ENCODE measurements at regions not wholly inside any gene's neighbourhood (a gene's known extent, or its start where the extent isn't known, plus 50 kb on each side); places are given as distances from the start of the nearest gene placed in this dataset.

DNA sequence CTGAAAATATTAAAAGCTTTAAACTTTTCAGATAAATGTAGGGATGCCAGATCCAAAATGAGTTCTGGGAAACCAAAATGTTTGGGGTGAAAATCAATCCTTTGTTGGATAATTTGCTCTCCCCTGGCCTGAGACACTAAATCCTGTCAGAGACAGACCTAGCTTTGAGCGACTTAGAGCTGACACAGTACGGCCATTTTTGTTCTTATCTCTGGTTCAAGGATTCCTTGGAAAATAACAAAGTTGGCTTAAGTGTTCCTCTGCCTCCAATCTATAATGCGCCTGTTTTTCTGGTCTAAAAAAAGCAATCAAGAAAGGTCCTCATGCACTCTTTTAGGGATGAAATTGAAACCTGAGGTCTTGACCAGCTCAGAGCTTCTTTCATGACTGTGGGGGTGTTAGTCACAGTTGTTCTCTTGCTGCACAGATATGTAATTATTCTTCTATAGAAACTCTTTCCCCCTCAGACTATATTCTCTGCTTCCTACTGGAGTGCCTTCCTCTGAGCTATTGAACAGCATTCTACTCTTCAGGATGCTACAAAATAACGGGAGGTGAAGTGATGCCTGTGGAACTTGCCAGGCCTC, 52.3 kb upstream of the EGLN3 start:
- TF ChIP-seq, protein P1, sequence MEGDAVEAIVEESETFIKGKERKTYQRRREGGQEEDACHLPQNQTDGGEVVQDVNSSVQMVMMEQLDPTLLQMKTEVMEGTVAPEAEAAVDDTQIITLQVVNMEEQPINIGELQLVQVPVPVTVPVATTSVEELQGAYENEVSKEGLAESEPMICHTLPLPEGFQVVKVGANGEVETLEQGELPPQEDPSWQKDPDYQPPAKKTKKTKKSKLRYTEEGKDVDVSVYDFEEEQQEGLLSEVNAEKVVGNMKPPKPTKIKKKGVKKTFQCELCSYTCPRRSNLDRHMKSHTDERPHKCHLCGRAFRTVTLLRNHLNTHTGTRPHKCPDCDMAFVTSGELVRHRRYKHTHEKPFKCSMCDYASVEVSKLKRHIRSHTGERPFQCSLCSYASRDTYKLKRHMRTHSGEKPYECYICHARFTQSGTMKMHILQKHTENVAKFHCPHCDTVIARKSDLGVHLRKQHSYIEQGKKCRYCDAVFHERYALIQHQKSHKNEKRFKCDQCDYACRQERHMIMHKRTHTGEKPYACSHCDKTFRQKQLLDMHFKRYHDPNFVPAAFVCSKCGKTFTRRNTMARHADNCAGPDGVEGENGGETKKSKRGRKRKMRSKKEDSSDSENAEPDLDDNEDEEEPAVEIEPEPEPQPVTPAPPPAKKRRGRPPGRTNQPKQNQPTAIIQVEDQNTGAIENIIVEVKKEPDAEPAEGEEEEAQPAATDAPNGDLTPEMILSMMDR (optimal IDR thresholded peaks at IDR 0.05 in 1 of 3, IDR thresholded peaks at IDR 0.05 in 1 of 3, conservative IDR thresholded peaks at IDR 0.05 in 1 of 3; ENCODE audit: extremely low read depth in 1 of 3, insufficient read depth in 2 of 3, low read length in 3 of 3), result no peak
- TF ChIP-seq EZH2 (IDR thresholded peaks at IDR 0.05; ENCODE audit: low read length), result no peak

Measured in keratinocyte (primary cell).